Hepatocyte (in vitro differentiated cells): ENCODE measurements at regions not wholly inside any gene's neighbourhood (a gene's known extent, or its start where the extent isn't known, plus 50 kb on each side); places are given as distances from the start of the nearest gene placed in this dataset.

Source experiments
- DNase-seq: peaks from one replicate; pipeline ENCODE4 v3.0.0-alpha.2; 2016; ENCODE audit warnings: low spot score
- H2AFZ ChIP-seq: fragments of 200-600 bp; sonication (generic); 2 replicates; pipeline ENCODE4 v1.6.0; 2016; ENCODE audit warnings: antibody characterized with exemption, mild to moderate bottlenecking
- H3K27ac ChIP-seq: fragments of 200-600 bp; sonication (generic); 2 replicates; pipeline ENCODE4 v1.5.1; 2016; ENCODE audit warnings: mild to moderate bottlenecking
- H3K27me3 ChIP-seq: fragments of 200-600 bp; sonication (generic); 2 replicates; pipeline ENCODE4 v1.6.1; 2016
- H3K36me3 ChIP-seq: fragments of 200-600 bp; sonication (generic); replicated peaks from 2 replicates; pipeline ENCODE4 v1.5.1; 2016; ENCODE audit warnings: low read depth; ENCODE audit not compliant: insufficient read depth
- H3K4me1 ChIP-seq: fragments of 200-600 bp; sonication (generic); 2 replicates; pipeline ENCODE4 v1.5.1; 2016; ENCODE audit warnings: mild to moderate bottlenecking, moderate library complexity; ENCODE audit not compliant: insufficient read depth
- H3K4me2 ChIP-seq: fragments of 200-600 bp; sonication (generic); 2 replicates; pipeline ENCODE4 v1.6.0; 2016
- H3K4me3 ChIP-seq: fragments of 200-600 bp; sonication (generic); 2 replicates; pipeline ENCODE4 v1.5.1; 2016; ENCODE audit warnings: mild to moderate bottlenecking
- H3K79me2 ChIP-seq: fragments of 200-600 bp; sonication (generic); 2 replicates; pipeline ENCODE4 v1.6.0; 2017; ENCODE audit warnings: mild to moderate bottlenecking
- H3K9me2 ChIP-seq: fragments of 200-600 bp; sonication (generic); replicated peaks from 2 replicates; pipeline ENCODE4 v1.6.0; 2017; ENCODE audit warnings: mild to moderate bottlenecking; ENCODE audit not compliant: insufficient read depth
- H3K9me3 ChIP-seq: fragments of 200-600 bp; sonication (generic); 2 replicates; pipeline ENCODE4 v1.5.1; 2016; ENCODE audit warnings: low read depth, mild to moderate bottlenecking
- H4K20me1 ChIP-seq: fragments of 200-600 bp; sonication (generic); 2 replicates; pipeline ENCODE4 v1.6.0; 2016; ENCODE audit warnings: mild to moderate bottlenecking; ENCODE audit not compliant: insufficient read depth, poor library complexity, severe bottlenecking
- CTCF ChIP-seq: fragments of 200-600 bp; sonication (generic); IDR thresholded peaks from 2 replicates; pipeline ENCODE4 v1.5.1; 2016; ENCODE audit warnings: antibody characterized with exemption, mild to moderate bottlenecking; ENCODE audit not compliant: poor library complexity
- EZH2 ChIP-seq: fragments of 200-600 bp; sonication (generic); IDR thresholded peaks from 2 replicates; pipeline ENCODE4 v1.6.1; 2016; ENCODE audit warnings: antibody characterized with exemption, mild to moderate bottlenecking, borderline replicate concordance
- EZH2phosphoT487 ChIP-seq: fragments of 200-600 bp; sonication (generic); IDR thresholded peaks from one replicate; pipeline ENCODE4 v1.6.1; 2018; ENCODE audit warnings: antibody characterized with exemption, mild to moderate bottlenecking, low read depth, moderate library complexity; ENCODE audit not compliant: unreplicated experiment, severe bottlenecking
- WGBS: methylation state at CpG from one replicate; pipeline ENCODE4 v1.1.6; 2016; ENCODE audit warnings: low lambda C conversion rate; ENCODE audit errors: missing lambda C conversion rate; 5-methylcytosine and 5-hydroxymethylcytosine counted together

DNA sequence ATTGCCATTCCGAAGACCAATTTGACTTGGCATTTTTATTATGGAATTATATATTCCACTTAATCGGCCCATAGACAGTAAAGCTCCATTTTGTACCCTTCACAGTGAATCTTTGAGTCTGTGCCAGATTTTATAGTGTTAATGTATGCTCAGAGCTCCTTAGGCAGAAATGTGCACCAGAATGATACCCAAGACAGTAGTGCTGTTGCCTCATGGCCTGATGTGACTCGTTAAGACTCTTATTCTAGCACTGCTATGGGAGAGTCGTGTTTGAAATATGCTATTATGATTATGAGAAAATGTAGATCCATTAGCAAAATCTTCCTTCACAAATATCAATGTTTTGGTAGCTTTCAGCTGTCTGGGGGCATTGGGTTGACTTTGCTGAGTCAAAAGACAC lies 209.8 kb upstream of the RAG2 start:
- TF ChIP-seq CTCF (no peak), EZH2 (no peak), EZH2phosphoT487 (no peak)
- no peak overlapping the region for H3K27ac ChIP-seq
- no peak for DNase-seq
- WGBS, result 83% methylated on average over 4 of the region's 4 CpGs
- H3K4me3 ChIP-seq, result no peak overlapping the region
- H3K4me1 ChIP-seq, result no peaks in the 10 kb centered on the region
- H3K36me3 ChIP-seq, result no peaks in the 10 kb centered on the region
- H3K9me3 ChIP-seq, result no peaks in the 10 kb centered on the region
- H3K9me2 ChIP-seq, result no peaks in the 10 kb centered on the region
- H3K79me2 ChIP-seq, result no peaks in the 10 kb centered on the region
- H3K4me2 ChIP-seq, result no peak overlapping the region
- no peaks in the 10 kb centered on the region for H3K27me3 ChIP-seq
- no peaks in the 10 kb centered on the region for H4K20me1 ChIP-seq
- no peak overlapping the region for H2AFZ ChIP-seq

GRCh38 chr11:36803084-36803483 lies 205.0 kb upstream of the RAG2 start:
- Histone ChIP-seq H3K4me3 (no peak overlapping the region), H3K79me2 (no peaks in the 10 kb centered on the region), H3K9me2 (no peaks in the 10 kb centered on the region), H3K27me3 (no peaks in the 10 kb centered on the region), H3K9me3 (no peaks in the 10 kb centered on the region), H4K20me1 (no peaks in the 10 kb centered on the region), H2AFZ (no peak overlapping the region), H3K27ac (no peak overlapping the region), H3K4me1 (no peaks in the 10 kb centered on the region), H3K36me3 (no peaks in the 10 kb centered on the region), H3K4me2 (no peak overlapping the region)
- DNase-seq, result no peak
- WGBS, result 75% methylated on average over 7 of the region's 7 CpGs
- TF ChIP-seq CTCF (no peak), EZH2 (no peak)

DNA sequence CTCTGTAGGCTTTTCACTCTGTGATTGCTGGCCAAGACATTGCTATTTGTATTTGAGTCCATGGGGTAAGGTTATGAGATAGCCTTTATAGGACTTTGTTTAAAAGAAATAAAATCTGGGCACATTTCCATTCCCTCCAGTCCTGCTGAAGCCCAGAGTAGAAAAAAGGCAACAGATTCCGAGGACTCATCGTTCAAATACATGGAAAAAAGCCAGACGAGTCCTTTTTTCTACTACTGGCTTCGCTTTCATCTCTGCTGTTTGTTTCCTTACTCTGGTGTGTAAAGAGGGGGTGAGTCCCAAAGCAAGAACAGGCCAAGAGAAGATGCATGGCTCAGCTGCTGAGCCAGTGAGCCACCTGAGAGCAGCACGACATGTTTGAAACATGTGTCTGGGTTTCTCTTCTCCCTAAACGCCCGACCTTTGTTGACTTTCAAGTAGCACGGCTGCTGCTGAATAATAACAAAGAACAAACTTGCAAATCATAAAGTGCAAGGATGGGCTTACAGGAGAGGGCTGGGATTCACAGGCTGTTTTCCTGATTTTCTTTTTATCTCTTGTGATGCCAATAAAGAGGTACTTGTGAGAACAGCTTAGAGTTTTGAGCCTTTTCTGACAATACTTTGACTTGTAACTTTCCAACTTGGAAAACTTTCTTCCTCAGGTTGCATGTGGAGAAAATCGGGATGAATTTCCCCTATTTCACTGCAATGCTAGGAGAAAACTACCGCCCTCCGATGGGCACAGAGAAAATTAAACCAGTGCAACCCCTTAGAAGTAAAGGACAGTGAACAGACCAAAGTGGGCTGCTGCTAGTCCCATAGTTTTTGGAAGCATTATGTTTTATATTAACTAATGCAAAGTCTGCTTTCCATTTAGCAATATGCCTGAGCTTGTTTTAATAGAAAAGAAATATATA lies 195.2 kb upstream of the RAG2 start:
- Histone ChIP-seq H3K27me3 (no peaks in the 10 kb centered on the region), H4K20me1 (no peaks in the 10 kb centered on the region), H3K79me2 (no peaks in the 10 kb centered on the region), H3K4me1 (no peaks in the 10 kb centered on the region), H3K27ac (peak overlapping the region; percentile 4), H3K9me2 (no peaks in the 10 kb centered on the region), H3K4me2 (peak overlapping the region; percentile 65), H2AFZ (peak overlapping the region; percentile 57), H3K36me3 (no peaks in the 10 kb centered on the region), H3K4me3 (no peak overlapping the region), H3K9me3 (no peaks in the 10 kb centered on the region)
- TF ChIP-seq CTCF (peak; percentile 44), EZH2 (no peak)
- peak; percentile 19 for DNase-seq
- 21% methylated on average over 11 of the region's 11 CpGs for WGBS
